ENCODE measurements at regions not wholly inside any gene's neighbourhood (a gene's known extent, or its start where the extent isn't known, plus 50 kb on each side); places are given as distances from the start of the nearest gene placed in this dataset.

DNA sequence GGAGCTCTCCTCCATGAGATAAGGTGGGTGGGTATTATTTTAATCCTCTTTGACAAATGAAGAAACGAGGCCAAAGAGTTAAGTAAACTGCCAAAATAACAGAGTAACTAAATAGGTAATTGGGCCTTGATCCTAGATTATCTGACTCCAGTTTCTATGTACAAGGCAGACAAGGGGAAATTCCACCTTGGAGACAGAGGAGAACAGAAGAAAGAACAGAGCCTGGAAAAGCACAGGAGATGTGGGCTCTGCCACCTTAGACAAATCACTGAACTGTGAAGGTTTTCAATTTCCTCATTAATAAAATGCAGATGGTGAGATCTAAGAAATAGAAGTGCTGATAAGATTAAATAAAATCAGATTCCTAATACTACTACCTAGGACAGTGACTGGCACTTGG is 310.2 kb upstream of the TLE3 start:
- H3K4me3 ChIP-seq: no peak overlapping the region
- no peaks in the 10 kb centered on the region for H3K9me3 ChIP-seq
- ATAC-seq (no peak), DNase-seq (no peak)
- H3K36me3 ChIP-seq: no peaks in the 10 kb centered on the region
- TF ChIP-seq, protein P1, sequence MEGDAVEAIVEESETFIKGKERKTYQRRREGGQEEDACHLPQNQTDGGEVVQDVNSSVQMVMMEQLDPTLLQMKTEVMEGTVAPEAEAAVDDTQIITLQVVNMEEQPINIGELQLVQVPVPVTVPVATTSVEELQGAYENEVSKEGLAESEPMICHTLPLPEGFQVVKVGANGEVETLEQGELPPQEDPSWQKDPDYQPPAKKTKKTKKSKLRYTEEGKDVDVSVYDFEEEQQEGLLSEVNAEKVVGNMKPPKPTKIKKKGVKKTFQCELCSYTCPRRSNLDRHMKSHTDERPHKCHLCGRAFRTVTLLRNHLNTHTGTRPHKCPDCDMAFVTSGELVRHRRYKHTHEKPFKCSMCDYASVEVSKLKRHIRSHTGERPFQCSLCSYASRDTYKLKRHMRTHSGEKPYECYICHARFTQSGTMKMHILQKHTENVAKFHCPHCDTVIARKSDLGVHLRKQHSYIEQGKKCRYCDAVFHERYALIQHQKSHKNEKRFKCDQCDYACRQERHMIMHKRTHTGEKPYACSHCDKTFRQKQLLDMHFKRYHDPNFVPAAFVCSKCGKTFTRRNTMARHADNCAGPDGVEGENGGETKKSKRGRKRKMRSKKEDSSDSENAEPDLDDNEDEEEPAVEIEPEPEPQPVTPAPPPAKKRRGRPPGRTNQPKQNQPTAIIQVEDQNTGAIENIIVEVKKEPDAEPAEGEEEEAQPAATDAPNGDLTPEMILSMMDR (IDR thresholded peaks at IDR 0.05): no peak
- no peaks in the 10 kb centered on the region for H3K4me1 ChIP-seq
- H3K27me3 ChIP-seq: peaks cover 0 to 6% of the 10 kb centered on the region in 2 donors
- intact Hi-C loops (cut with DNase I): no loop called here
- no peak overlapping the region for H3K27ac ChIP-seq

DNA sequence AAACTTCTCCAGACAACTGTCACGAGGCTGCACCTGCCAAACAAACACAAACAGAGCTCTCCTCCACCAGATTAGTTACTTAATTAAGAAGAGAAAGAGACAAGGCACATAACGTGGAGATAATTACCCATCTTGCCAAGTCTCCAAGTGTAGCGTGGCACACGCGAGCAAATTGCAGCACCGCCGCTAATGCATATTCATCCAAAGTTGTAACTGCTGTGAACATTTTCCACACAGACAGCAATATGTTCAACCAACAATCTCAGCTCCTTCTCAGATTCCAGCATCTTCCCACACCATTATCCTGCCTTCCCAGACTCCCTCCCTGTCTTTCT is 309.6 kb upstream of the TLE3 start:
- ATAC-seq: no peak
- H3K4me1 ChIP-seq: no peaks in the 10 kb centered on the region
- H3K9me3 ChIP-seq: no peaks in the 10 kb centered on the region
- no peak for DNase-seq
- no peak overlapping the region for H3K27ac ChIP-seq
- H3K36me3 ChIP-seq: no peaks in the 10 kb centered on the region
- intact Hi-C loops (cut with DNase I): no loop called here
- TF ChIP-seq, protein P1 (IDR thresholded peaks at IDR 0.05): no peak
- peaks cover 0 to 6% of the 10 kb centered on the region in 2 donors for H3K27me3 ChIP-seq
- no peak overlapping the region for H3K4me3 ChIP-seq

DNA sequence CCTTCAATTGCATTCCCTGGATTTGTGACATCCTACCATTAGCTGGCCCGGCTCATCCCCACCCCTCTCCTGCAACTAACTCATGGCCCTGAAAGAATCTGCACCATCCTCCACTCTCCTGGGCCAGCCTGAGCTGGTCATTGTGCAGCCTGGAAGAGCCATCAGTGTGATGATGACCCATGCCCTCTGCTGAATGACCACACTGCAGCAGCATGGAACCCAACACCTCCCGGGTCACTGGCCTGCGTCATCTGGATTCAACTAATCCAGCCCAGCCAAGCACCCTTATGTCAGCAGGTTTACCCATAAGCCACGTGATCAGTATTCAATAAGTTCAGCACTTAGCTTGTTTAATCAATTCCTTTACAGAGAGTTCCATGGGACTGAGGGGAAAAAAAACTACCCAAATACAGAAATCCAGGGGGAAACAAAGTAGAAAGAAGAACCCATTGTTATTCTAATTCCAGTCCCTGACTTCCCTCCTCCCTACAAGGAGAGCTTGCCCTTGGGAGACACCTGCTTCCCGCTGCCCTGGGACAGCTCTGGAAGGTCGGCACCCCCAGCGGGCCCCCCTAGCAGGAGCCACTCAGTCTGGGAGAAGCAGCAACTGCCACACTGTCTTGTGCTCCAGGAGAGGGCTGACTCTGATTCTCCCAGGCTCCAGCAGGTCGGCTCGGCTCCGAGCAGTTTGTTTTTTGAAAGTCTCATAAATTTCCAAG is 309.1 kb upstream of the TLE3 start:
- H3K4me1 ChIP-seq: no peaks in the 10 kb centered on the region
- no peak overlapping the region for H3K4me3 ChIP-seq
- intact Hi-C loops (cut with DNase I): no loop called here
- peaks cover 0 to 6% of the 10 kb centered on the region in 2 donors for H3K27me3 ChIP-seq
- no peaks in the 10 kb centered on the region for H3K9me3 ChIP-seq
- TF ChIP-seq, protein P1 (IDR thresholded peaks at IDR 0.05): no peak
- no peak overlapping the region for H3K27ac ChIP-seq
- no peaks in the 10 kb centered on the region for H3K36me3 ChIP-seq
- ATAC-seq (no peak), DNase-seq (no peak)

DNA sequence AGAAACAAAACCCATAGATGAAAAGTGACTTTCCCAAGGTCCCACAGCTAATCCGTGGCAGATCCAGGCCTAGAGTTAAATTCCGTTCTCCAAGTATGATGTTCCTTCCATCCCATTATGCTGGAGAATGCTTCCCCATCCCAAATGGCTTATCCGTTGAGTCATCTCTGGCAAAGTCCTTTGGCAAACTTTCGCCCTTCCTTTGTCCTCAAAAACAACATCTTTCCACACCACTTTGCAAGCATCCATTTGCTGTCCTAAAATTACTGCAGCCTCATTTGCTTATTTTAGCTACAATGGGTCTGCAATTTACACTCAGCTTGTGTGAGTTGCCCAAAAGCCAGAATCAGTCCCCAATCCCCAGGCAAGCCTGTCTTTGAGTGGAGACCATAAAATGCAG is 304.0 kb upstream of the TLE3 start:
- Histone ChIP-seq H3K27ac (no peak overlapping the region), H3K27me3 (peaks cover 0 to 6% of the 10 kb centered on the region in 2 donors), H3K9me3 (no peaks in the 10 kb centered on the region), H3K4me3 (no peak overlapping the region), H3K36me3 (no peaks in the 10 kb centered on the region), H3K4me1 (no peaks in the 10 kb centered on the region)
- TF ChIP-seq, protein P1 (IDR thresholded peaks at IDR 0.05): no peak
- intact Hi-C loops (cut with DNase I): no loop called here
- ATAC-seq (no peak), DNase-seq (no peak)

DNA sequence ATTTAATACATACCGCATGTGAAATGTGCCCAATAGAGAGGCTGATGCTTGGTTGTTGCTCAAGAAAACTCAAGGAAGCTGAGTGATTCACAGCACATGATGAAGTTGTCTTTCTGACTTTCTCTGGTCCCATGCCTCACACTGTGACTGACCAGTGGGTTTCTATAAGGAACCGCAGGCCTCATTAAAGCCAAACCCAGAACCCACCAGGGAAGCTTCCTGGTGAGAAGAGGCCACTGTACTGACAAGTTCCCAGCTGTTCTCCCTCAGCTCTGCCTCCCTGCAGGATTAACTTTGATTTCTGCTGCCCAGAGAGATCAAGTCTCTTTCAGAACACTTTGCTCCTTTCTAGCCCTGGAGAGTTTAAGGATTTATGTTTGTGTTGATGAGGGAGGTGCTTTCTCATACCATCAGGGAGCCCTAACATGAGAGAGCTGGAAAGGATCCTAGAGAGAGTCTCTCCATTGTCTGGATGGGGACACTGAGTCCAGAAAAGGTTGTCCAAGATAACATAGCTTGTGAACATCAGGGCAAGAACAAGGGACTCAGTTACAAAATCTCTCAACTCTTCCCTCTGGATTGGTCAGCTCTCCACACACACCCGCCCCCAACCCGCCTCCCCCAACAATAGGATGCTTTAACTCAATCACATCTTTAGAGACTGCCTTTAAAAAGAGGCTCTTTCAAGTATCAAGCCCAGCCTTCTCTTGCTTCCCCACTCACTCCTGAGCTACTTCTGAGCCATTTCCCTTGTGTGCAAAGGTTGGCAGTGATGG is 303.2 kb upstream of the TLE3 start:
- ATAC-seq (no peak), DNase-seq (no peak)
- intact Hi-C loops (cut with DNase I): no loop called here
- Histone ChIP-seq H3K27me3 (peaks cover 0 to 6% of the 10 kb centered on the region in 2 donors), H3K36me3 (no peaks in the 10 kb centered on the region), H3K9me3 (no peaks in the 10 kb centered on the region), H3K4me3 (no peak overlapping the region), H3K27ac (no peak overlapping the region), H3K4me1 (no peaks in the 10 kb centered on the region)
- TF ChIP-seq, protein P1 (IDR thresholded peaks at IDR 0.05): no peak
